Ascending aorta (tissue), 2 donors: ENCODE measurements at regions not wholly inside any gene's neighbourhood (a gene's known extent, or its start where the extent isn't known, plus 50 kb on each side); places are given as distances from the start of the nearest gene placed in this dataset.

ENCODE experiments used
- DNase-seq, 2 donors: peaks; one replicate each; pipeline ENCODE4 v3.0.0-alpha.2; 2019; ENCODE audit warnings: low spot score in 2 of 2
- H3K27ac ChIP-seq, 2 donors: fragments of 200-600 bp; sonication (generic); one replicate each; pipeline ENCODE4 v1.5.1; 2016 to 2017; ENCODE audit warnings: mild to moderate bottlenecking in 1 of 2
- H3K27me3 ChIP-seq: fragments of 200-600 bp; sonication (generic); one replicate; pipeline ENCODE4 v1.5.1; 2017
- H3K36me3 ChIP-seq, 2 donors: fragments of 200-600 bp; sonication (generic); one replicate each; pipeline ENCODE4 v1.5.1; 2016
- H3K4me1 ChIP-seq, 2 donors: fragments of 200-600 bp; sonication (generic); one replicate each; pipeline ENCODE4 v1.5.1; 2016 to 2017; ENCODE audit warnings: mild to moderate bottlenecking in 1 of 2
- H3K4me3 ChIP-seq, 2 donors: fragments of 200-600 bp; sonication (generic); one replicate each; pipeline ENCODE4 v1.5.1; 2016 to 2017; ENCODE audit warnings: mild to moderate bottlenecking in 1 of 2
- H3K9me3 ChIP-seq, 2 donors: fragments of 200-600 bp; sonication (generic); one replicate each; pipeline ENCODE4 v1.5.1; 2016
- intact Hi-C: fragments of 100-400 bp; cut with DNase I; formaldehyde crosslinking; loops from one replicate; pipeline ENCODE4 v1.15.1; 2023
- TF ChIP-seq, protein P1 (sequence below), 3 experiments: fragments of 200-600 bp in 2 of 3; fragments of 450-650 bp in 1 of 3; sonication (generic) in 2 of 3; IDR thresholded peaks; one replicate each; pipeline ENCODE4 v1.5.1; 2016 to 2019; ENCODE audit warnings: antibody characterized with exemption in 3 of 3, mild to moderate bottlenecking in 1 of 3, moderate library complexity in 1 of 3

DNA sequence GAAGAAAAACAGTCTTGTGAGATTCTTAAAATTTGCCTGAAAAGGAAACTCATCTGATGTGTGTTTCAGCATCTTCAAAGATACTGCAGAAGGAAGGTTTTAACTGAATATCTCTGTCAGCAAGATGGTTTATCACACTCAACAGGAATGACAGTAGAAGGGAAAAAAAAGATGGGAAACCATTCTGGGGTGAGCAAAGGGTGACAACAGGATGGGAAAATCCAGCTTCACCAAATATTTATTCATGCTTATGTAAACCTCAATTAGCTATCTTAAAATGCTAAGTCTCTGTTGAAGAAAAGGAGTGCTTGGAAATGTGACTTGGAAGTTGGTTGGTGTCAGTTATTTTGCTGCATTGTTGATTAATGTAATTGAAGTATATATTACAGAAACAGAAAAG is 82.2 kb downstream of the FZD1 start:
- no peaks in the 10 kb centered on the region for H3K9me3 ChIP-seq
- intact Hi-C loops, result no loop called here
- TF ChIP-seq, protein P1, sequence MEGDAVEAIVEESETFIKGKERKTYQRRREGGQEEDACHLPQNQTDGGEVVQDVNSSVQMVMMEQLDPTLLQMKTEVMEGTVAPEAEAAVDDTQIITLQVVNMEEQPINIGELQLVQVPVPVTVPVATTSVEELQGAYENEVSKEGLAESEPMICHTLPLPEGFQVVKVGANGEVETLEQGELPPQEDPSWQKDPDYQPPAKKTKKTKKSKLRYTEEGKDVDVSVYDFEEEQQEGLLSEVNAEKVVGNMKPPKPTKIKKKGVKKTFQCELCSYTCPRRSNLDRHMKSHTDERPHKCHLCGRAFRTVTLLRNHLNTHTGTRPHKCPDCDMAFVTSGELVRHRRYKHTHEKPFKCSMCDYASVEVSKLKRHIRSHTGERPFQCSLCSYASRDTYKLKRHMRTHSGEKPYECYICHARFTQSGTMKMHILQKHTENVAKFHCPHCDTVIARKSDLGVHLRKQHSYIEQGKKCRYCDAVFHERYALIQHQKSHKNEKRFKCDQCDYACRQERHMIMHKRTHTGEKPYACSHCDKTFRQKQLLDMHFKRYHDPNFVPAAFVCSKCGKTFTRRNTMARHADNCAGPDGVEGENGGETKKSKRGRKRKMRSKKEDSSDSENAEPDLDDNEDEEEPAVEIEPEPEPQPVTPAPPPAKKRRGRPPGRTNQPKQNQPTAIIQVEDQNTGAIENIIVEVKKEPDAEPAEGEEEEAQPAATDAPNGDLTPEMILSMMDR (IDR thresholded peaks at IDR 0.05), result no peak

DNA sequence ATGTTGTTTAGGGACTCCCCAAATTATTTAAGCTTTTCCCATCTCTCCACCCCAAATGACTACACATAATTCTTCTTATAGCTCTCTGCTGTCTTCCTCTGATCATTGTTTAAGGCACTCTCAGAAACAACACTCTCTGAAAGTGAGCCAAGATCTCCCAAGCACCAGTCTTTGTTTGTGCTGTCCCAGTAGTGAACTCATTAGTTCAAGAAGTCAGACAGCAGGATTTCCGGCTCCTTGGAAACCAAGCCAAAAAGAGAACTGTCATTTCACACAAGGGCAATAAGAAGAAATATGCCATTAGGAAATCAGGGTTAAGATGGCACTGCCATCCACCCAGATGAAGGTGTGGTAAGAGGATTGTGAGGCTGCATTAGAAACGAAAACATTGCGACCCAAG is 83.1 kb downstream of the FZD1 start:
- H3K9me3 ChIP-seq, result no peaks in the 10 kb centered on the region
- H3K27ac ChIP-seq, result no peak overlapping the region
- TF ChIP-seq, protein P1 (IDR thresholded peaks at IDR 0.05), result no peak
- peaks cover 0 to 10% of the 10 kb centered on the region in 2 donors for H3K4me1 ChIP-seq
- DNase-seq, result no peak
- H3K36me3 ChIP-seq, result no peaks in the 10 kb centered on the region
- no peaks in the 10 kb centered on the region for H3K27me3 ChIP-seq
- no peak overlapping the region for H3K4me3 ChIP-seq
- intact Hi-C loops, result no loop called here

More for the DNA sequence above, 82.2 kb downstream of the FZD1 start:
- Histone ChIP-seq H3K4me3 (no peak overlapping the region), H3K27me3 (no peaks in the 10 kb centered on the region), H3K27ac (no peak overlapping the region), H3K36me3 (no peaks in the 10 kb centered on the region), H3K4me1 (peaks cover 0 to 10% of the 10 kb centered on the region in 2 donors)
- no peak for DNase-seq

DNA sequence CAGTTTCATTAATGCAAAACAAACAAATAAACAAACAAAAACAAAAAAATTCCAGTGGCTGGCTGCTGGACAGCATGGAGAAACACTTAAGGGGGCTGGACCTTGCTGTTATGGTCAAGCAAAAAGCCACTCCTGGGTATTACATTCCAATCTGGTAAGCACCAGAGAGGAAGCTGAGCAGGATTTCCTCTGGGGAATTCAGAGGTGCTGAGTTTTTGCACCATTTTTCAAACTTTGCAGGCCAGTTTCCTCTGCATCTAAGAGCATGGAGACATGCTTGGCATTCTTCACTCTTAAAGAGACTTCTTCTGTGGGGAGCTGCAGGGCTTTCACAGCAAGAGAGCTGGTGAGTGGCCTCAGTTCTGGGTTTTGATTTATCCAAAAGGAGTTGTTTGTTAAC is 84.5 kb downstream of the FZD1 start:
- H3K4me3 ChIP-seq, result no peak overlapping the region
- no peak for DNase-seq
- no peaks in the 10 kb centered on the region for H3K9me3 ChIP-seq
- H3K27ac ChIP-seq, result no peak overlapping the region
- H3K27me3 ChIP-seq, result no peaks in the 10 kb centered on the region
- TF ChIP-seq, protein P1 (IDR thresholded peaks at IDR 0.05), result no peak
- no peaks in the 10 kb centered on the region for H3K36me3 ChIP-seq
- H3K4me1 ChIP-seq, result peaks cover 0 to 10% of the 10 kb centered on the region in 2 donors
- intact Hi-C loops, result no loop called here

DNA sequence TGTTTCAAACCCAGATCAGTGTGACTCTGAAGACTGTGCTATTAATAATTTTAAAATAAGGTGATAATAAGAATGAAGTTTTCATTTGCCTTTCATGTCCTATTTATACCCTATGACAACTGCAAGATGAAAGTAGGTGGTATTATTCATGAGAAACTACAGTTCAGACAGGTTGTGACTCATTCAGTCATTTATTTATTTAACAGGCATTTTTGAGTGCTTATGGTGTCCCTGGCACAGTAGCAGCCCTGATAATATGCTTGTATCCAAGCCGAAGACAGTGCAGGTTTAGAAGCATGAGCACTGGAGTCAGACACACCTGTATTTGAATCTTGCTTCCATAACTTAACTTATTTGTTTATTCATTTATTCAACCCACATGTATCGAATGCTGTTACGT is 87.1 kb downstream of the FZD1 start:
- H3K27ac ChIP-seq, result no peak overlapping the region
- TF ChIP-seq, protein P1 (IDR thresholded peaks at IDR 0.05), result no peak
- no peaks in the 10 kb centered on the region for H3K27me3 ChIP-seq
- no peak overlapping the region for H3K4me3 ChIP-seq
- H3K4me1 ChIP-seq, result peaks cover 0 to 10% of the 10 kb centered on the region in 2 donors
- intact Hi-C loops, result no loop called here
- DNase-seq, result no peak
- no peaks in the 10 kb centered on the region for H3K36me3 ChIP-seq
- no peaks in the 10 kb centered on the region for H3K9me3 ChIP-seq

DNA sequence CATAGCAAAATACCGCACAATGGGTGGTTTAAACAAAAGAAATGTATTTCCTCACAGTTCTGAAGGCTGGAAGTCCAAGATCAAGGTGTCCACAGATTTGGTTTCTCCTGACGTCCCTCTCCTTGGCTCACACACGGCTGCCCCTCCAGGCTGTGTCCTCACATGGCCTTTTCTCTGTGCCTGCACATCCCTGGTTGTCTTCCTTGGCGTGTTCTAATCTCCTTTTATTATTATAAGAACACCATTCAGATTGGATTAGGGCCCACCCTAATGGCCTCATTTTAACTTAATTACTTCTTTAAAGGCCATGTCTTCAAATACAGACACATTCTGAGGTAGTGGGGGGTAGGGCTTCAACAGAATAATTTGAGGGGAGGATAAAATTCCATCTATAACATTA is 87.9 kb downstream of the FZD1 start:
- intact Hi-C loops, result no loop called here
- TF ChIP-seq, protein P1 (IDR thresholded peaks at IDR 0.05), result no peak
- Histone ChIP-seq H3K27ac (no peak overlapping the region), H3K36me3 (no peaks in the 10 kb centered on the region), H3K27me3 (no peaks in the 10 kb centered on the region), H3K4me3 (no peak overlapping the region), H3K4me1 (peaks cover 0 to 7% of the 10 kb centered on the region in 2 donors), H3K9me3 (no peaks in the 10 kb centered on the region)
- DNase-seq, result no peak

DNA sequence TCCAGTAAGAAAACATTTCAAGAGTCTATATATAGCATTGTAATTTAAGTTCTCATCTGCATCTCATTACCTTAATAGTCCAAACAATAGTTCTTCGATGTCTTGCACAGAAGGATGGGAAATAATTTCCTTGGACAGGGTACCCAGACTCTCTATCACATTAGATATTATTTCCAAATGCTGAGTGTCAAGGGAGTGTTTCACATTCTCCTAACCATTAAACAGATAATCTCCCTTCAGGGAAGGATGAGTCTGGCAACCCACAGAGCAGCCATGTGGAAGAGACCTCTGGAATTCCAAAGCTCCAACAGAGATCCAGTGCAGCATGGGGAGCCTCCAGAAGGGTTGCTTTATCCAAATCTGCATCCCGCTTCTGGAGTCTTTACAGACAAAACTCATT is 89.6 kb downstream of the FZD1 start:
- Histone ChIP-seq H3K4me1 (no peaks in the 10 kb centered on the region), H3K36me3 (no peaks in the 10 kb centered on the region), H3K4me3 (no peak overlapping the region), H3K27me3 (no peaks in the 10 kb centered on the region), H3K27ac (no peak overlapping the region), H3K9me3 (no peaks in the 10 kb centered on the region)
- intact Hi-C loops, result no loop called here
- no peak for DNase-seq
- TF ChIP-seq, protein P1 (IDR thresholded peaks at IDR 0.05), result no peak
